GM12878 (cell line): ENCODE measurements at regions not wholly inside any gene's neighbourhood (a gene's known extent, or its start where the extent isn't known, plus 50 kb on each side); places are given as distances from the start of the nearest gene placed in this dataset.

ENCODE experiments used
- CREB1 ChIP-seq: IDR thresholded peaks from 2 replicates; pipeline ENCODE4 v1.6.1; 2012; ENCODE audit warnings: low read depth, mild to moderate bottlenecking, inconsistent platforms
- HDAC2 ChIP-seq: fragments of 200-600 bp; sonication (generic); IDR thresholded peaks from 2 replicates; pipeline ENCODE4 v1.6.1; 2017
- SIN3A ChIP-seq: IDR thresholded peaks from 2 replicates; pipeline ENCODE4 v1.6.1; 2012; ENCODE audit warnings: low read depth, low read length, improper control_type of control experiment
- SMC3 ChIP-seq: IDR thresholded peaks from 2 replicates; pipeline ENCODE4 v1.6.1; 2011; ENCODE audit warnings: low read length, improper control_type of control experiment, borderline replicate concordance

DNA sequence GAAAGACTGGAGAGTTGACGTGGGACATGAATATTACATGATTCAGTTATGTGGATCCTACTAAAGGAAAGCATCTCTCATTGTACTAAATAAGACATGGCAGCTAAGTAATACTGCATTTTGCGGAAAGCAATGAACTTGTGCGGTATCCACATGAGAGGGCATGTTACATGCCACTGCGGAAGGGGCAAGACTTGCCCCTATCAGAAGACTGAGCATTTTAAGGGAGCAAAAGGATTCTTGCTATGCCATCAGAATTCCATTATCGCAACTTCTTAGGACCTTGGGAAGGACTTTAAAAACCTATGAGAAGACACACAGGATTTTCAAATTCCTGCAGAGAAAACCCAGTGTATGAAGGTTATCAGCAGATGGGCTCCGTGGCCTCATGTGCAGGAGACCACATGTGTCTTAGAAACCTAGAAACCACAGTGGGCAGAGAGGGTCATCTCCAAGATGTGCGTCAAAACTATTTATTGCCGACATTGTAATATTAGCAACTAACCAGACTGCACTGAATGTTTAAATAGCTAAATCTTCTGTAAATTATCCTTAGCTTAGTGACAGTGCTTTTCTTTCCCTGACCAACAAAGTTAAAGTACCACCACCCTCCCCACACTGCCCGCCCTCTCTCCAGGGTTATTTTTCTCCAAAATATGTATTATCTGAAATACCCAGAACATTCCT is 457.7 kb downstream of the ICE1 start:
- TF ChIP-seq HDAC2 (no peak), SIN3A (no peak), CREB1 (no peak), SMC3 (no peak)
